ENCODE measurements at regions not wholly inside any gene's neighbourhood (a gene's known extent, or its start where the extent isn't known, plus 50 kb on each side); places are given as distances from the start of the nearest gene placed in this dataset.

GRCh38 chr2:62586981-62587380 lies 81.0 kb upstream of the TMEM17 start:
- ChIA-PET CTCF (no interaction called here), POLR2A (no interaction called here)
- H3K9me3 Mint-ChIP-seq: no peaks in the 10 kb centered on the region
- H3K4me3 Mint-ChIP-seq: no peak overlapping the region
- H3K27ac Mint-ChIP-seq: no peak overlapping the region
- peaks cover 8% of the 10 kb centered on the region for H3K27me3 Mint-ChIP-seq
- H3K4me1 Mint-ChIP-seq: no peaks in the 10 kb centered on the region
- no peaks in the 10 kb centered on the region for H3K36me3 Mint-ChIP-seq (ENCODE audit: low read depth)
- no peak for DNase-seq

DNA sequence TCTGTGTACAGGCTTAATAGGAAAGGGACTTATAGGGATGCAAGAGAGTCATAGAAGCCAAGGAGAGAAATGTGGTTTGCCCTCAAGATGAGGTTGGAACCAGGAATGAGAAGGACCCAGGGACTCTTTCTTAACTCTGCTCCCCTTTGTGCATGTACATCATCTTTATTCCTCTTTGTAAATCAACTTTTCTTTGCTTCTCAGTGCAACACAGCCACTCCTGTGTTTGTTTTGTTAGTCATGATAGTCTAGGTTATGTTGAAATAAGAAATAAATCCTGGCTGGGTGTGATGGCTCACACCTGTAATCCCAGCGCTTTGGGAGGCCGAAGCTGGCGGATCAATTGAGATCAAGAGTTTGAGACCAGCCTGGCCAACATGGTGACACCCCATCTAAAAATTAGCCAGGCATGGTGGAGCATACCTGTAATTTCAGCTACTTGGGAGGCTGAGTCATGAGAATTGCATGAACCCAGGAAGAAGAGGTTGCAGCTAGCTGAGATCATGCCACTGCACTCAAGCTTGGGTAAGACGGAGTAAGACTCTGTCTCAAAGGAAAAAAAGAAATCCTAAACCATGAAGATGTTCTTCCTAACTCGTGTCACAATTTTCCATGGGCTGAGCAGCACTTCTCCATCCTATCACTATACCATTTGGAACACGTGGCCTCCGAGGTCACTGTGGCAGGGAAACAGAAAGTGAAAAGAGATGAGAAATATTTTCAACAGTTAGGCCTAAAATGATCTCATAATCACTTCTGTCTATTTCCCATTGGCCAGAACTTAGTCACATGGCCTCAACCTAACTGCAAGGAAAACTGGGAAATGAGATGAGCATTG lies 73.0 kb upstream of the TMEM17 start:
- Mint-ChIP-seq H3K4me1 (no peaks in the 10 kb centered on the region), H3K9me3 (no peaks in the 10 kb centered on the region), H3K27me3 (no peaks in the 10 kb centered on the region), H3K4me3 (no peak overlapping the region), H3K27ac (no peak overlapping the region), H3K36me3 (ENCODE audit: low read depth) (no peaks in the 10 kb centered on the region)
- no peak for DNase-seq
- CTCF ChIA-PET: no interaction called here
- POLR2A ChIA-PET: no interaction called here

DNA sequence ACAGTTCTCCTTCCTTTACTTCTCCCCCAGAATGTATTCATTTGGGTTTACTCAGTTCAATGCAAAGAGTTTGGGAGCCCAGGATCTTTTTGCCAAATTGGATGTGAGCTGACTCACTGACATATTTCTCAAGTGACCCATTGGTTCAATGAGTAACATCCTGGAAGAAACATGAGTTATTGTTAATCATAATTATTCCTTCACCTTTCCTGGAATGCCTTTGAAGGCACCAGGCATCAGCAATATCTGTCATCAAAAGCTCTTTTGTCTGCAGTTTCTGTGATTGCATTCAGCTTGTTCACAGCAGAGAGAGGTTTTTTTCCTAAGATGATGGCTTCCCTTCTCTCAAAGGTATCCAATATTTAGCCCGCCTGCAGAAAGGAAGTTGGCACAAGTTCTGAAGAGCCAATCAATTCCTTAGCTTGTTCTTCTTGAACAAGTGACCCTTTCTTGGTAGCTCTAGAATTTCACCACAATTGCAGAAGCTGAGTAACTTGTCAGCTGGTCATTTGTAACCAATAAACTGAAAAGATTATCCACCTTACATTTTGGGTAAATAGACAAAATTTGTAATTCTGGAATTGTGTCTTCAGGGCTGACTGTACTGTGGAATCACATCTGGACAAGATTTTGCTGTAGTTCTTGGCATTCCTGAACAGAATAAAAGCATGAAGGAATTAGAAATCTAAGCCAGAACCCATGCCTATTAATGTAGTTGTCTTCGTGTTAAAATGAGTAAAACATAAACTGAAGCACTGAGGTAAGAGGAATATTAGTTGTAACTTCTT lies 72.2 kb upstream of the TMEM17 start:
- no peaks in the 10 kb centered on the region for H3K4me1 Mint-ChIP-seq
- no peak for DNase-seq
- H3K9me3 Mint-ChIP-seq: no peaks in the 10 kb centered on the region
- no peak overlapping the region for H3K4me3 Mint-ChIP-seq
- H3K36me3 Mint-ChIP-seq (ENCODE audit: low read depth): no peaks in the 10 kb centered on the region
- no peak overlapping the region for H3K27ac Mint-ChIP-seq
- H3K27me3 Mint-ChIP-seq: peaks cover 3% of the 10 kb centered on the region
- CTCF ChIA-PET: no interaction called here
- POLR2A ChIA-PET: no interaction called here

DNA sequence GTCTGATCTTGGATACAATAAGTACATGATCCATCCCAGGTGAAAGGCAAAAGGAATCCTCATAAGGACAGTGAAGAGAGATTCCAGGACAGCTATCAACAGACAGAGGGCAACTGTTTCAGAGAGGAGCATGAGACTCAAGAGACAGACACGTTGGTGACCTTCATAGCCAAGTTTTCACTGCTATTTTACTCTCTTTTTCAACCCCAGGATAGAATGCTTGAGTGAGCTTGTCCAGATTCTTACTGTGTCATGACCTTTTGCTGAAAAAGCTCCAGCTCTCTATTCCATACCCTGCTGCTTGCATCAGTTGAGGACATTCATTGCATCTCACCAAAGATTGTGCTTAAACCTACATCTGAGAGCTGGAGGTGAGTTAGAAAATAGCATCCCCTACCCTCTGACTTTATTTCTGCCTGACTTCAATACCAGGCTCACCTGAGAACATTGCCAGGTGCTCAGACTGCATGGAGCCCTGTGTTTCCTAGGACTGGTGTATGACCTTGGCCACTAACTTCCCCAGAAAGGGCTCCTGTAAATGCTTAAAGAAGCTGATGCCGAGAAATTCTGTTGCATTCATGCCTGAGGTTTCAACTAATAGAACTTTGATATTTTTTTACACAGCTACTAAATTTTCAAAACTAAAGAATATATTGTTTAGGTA lies 70.4 kb upstream of the TMEM17 start:
- H3K27me3 Mint-ChIP-seq: peaks cover 15% of the 10 kb centered on the region
- no peak overlapping the region for H3K27ac Mint-ChIP-seq
- POLR2A ChIA-PET: no interaction called here
- H3K4me1 Mint-ChIP-seq: no peaks in the 10 kb centered on the region
- no peak overlapping the region for H3K4me3 Mint-ChIP-seq
- no peaks in the 10 kb centered on the region for H3K36me3 Mint-ChIP-seq (ENCODE audit: low read depth)
- DNase-seq: no peak
- CTCF ChIA-PET: interaction anchor here (0.6 kb wide), 1 partner anchor 88 kb away, joined by 4 read pairs; no protein-coding TSS in a partner anchor
- no peaks in the 10 kb centered on the region for H3K9me3 Mint-ChIP-seq

GRCh38 chr2:62573936-62574335 lies 67.9 kb upstream of the TMEM17 start:
- H3K27me3 Mint-ChIP-seq: peaks cover 30% of the 10 kb centered on the region
- no peak overlapping the region for H3K27ac Mint-ChIP-seq
- H3K4me1 Mint-ChIP-seq: no peaks in the 10 kb centered on the region
- H3K9me3 Mint-ChIP-seq: no peaks in the 10 kb centered on the region
- H3K4me3 Mint-ChIP-seq: no peak overlapping the region
- ChIA-PET CTCF (no interaction called here), POLR2A (no interaction called here)
- no peaks in the 10 kb centered on the region for H3K36me3 Mint-ChIP-seq (ENCODE audit: low read depth)
- DNase-seq: no peak

DNA sequence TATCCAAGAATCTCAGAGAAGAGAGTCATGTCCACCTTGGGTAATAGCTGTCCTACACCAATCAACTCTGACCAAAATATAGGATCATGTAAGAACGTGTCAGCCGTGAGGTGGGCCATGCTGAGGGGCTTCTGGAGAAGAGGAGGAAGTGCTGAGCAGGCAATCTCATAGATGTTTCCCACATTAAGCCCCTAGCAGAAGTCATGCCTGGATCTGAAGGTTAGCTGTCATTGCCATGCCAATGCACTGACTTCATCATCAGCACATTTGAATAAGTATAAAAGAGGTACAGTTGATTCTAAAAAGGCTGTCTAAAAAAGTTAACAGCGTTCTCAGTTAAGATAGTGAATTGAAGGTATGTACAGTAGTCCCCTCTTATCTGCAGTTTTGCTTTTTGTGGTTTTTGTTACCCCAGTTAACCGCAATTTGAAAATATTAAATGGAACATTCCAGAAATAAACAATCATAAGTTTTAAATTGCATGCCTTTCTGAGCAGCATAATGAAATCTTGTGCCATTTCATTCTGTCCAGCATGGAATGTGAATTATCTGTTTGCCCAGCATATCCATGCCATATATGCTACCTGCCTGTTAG lies 67.2 kb upstream of the TMEM17 start:
- no peak overlapping the region for H3K27ac Mint-ChIP-seq
- H3K36me3 Mint-ChIP-seq (ENCODE audit: low read depth): no peaks in the 10 kb centered on the region
- no peak overlapping the region for H3K4me3 Mint-ChIP-seq
- no peak for DNase-seq
- no peaks in the 10 kb centered on the region for H3K4me1 Mint-ChIP-seq
- ChIA-PET CTCF (no interaction called here), POLR2A (no interaction called here)
- H3K9me3 Mint-ChIP-seq: no peaks in the 10 kb centered on the region
- H3K27me3 Mint-ChIP-seq: peaks cover 30% of the 10 kb centered on the region

GRCh38 chr2:62570861-62571698 lies 65.1 kb upstream of the TMEM17 start:
- DNase-seq: no peak
- H3K4me1 Mint-ChIP-seq: no peaks in the 10 kb centered on the region

GRCh38 chr2:62569907-62570841 lies 64.2 kb upstream of the TMEM17 start:
- Mint-ChIP-seq H3K9me3 (no peaks in the 10 kb centered on the region), H3K27me3 (peaks cover 37% of the 10 kb centered on the region), H3K27ac (no peak overlapping the region), H3K4me3 (no peak overlapping the region), H3K36me3 (ENCODE audit: low read depth) (no peaks in the 10 kb centered on the region), H3K4me1 (no peaks in the 10 kb centered on the region)
- DNase-seq: no peak
- ChIA-PET CTCF (no interaction called here), POLR2A (no interaction called here)

More at GRCh38 chr2:62570861-62571698, 65.1 kb upstream of the TMEM17 start:
- Mint-ChIP-seq H3K27ac (no peak overlapping the region), H3K36me3 (ENCODE audit: low read depth) (no peaks in the 10 kb centered on the region), H3K27me3 (peaks cover 37% of the 10 kb centered on the region), H3K4me3 (no peak overlapping the region), H3K9me3 (no peaks in the 10 kb centered on the region)
- CTCF ChIA-PET: no interaction called here
- POLR2A ChIA-PET: no interaction called here

DNA sequence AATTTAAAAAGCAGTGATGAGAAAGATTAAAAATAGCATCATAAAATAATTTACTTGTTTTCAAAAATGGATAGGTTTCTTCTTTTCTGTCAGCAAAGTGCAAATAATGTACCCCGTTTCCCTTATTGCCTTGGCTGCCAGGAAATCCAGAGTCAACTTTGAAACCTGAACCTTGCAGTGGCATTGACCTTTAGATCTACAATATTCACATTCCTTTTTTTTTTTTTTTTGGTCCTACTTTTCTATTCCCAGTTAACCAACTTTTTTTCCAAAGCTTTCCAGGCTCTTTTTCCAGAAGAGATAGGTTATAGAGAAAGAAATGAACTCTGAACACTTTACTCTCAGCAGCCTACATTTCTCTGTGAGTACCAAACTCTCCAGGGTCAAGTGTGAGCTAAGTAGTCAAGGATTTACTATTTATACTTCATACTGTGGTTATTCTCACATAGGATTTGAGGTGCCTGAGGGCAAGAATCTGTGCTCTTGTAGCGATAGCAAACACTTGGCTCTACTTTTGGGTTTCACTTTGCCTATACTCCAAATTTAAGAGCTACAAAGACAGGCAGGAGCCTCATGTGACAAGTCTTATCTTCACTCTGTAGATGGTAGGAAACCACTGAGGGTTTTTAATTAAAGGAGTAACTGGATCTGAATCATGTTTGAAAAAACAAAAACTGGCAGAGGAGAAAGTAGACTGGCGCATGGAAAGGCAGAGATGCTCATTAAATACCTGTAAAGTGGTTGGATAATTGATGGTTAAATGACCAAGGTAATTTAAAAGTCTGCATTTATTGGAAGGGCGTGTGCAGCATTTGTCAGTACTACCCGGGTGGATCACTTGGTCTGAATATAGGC lies 63.2 kb upstream of the TMEM17 start:
- no peak for DNase-seq
- Mint-ChIP-seq H3K4me3 (no peak overlapping the region), H3K4me1 (no peaks in the 10 kb centered on the region), H3K27me3 (peaks cover 37% of the 10 kb centered on the region), H3K9me3 (no peaks in the 10 kb centered on the region), H3K27ac (no peak overlapping the region), H3K36me3 (ENCODE audit: low read depth) (no peaks in the 10 kb centered on the region)
- ChIA-PET CTCF (no interaction called here), POLR2A (no interaction called here)

DNA sequence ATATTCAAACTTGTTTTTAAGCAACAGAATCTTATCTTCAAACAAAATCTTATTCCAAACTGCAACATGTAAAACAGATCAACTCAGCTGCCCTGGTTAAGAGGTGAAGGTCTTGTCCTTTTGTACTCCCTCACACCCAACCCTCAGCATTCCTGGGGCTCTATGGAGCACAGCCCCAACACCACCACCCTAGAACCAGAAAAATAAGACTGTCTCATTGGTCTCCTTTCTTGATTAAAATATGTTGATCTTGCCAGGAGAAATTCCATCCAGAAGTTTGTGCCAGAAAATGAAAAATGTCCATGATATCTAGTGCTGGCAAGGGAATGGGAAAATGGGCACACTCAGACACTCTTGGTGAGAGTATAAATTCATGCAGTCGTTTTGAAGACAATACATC lies 62.1 kb upstream of the TMEM17 start:
- CTCF ChIA-PET: no interaction called here
- H3K27ac Mint-ChIP-seq: no peak overlapping the region
- peaks cover 34% of the 10 kb centered on the region for H3K27me3 Mint-ChIP-seq
- DNase-seq: no peak
- H3K9me3 Mint-ChIP-seq: no peaks in the 10 kb centered on the region
- H3K4me1 Mint-ChIP-seq: no peaks in the 10 kb centered on the region
- H3K4me3 Mint-ChIP-seq: no peak overlapping the region
- H3K36me3 Mint-ChIP-seq (ENCODE audit: low read depth): no peaks in the 10 kb centered on the region
- POLR2A ChIA-PET: no interaction called here

GRCh38 chr2:62567669-62568068 lies 61.7 kb upstream of the TMEM17 start:
- ChIA-PET POLR2A (no interaction called here), CTCF (no interaction called here)
- peaks cover 30% of the 10 kb centered on the region for H3K27me3 Mint-ChIP-seq
- no peaks in the 10 kb centered on the region for H3K9me3 Mint-ChIP-seq
- H3K4me1 Mint-ChIP-seq: no peaks in the 10 kb centered on the region
- DNase-seq: no peak
- no peaks in the 10 kb centered on the region for H3K36me3 Mint-ChIP-seq (ENCODE audit: low read depth)
- no peak overlapping the region for H3K4me3 Mint-ChIP-seq
- no peak overlapping the region for H3K27ac Mint-ChIP-seq
